Coronary artery (tissue), 2 donors: ENCODE measurements at regions not wholly inside any gene's neighbourhood (a gene's known extent, or its start where the extent isn't known, plus 50 kb on each side); places are given as distances from the start of the nearest gene placed in this dataset.
"Not testable (repeated sequence)": the region's sequence is repeated elsewhere in the genome, so short reads cannot be mapped to it uniquely, and the experiment has no call there.

Experiments
- DNase-seq: peaks from one replicate; pipeline ENCODE4 v3.0.0-alpha.2; 2017; ENCODE audit warnings: low spot score
- H3K27ac ChIP-seq, 2 donors: fragments of 200-600 bp; sonication (generic); one replicate each; pipeline ENCODE4 v1.5.1; 2016 to 2019
- H3K4me3 ChIP-seq: fragments of 200-600 bp; sonication (generic); 2 replicates; pipeline ENCODE4 v1.5.1; 2016; ENCODE audit warnings: mild to moderate bottlenecking, moderate library complexity
- CTCF ChIP-seq: fragments of 200-600 bp; sonication (generic); IDR thresholded peaks from one replicate; pipeline ENCODE4 v1.5.1; 2019; ENCODE audit warnings: antibody characterized with exemption

DNA sequence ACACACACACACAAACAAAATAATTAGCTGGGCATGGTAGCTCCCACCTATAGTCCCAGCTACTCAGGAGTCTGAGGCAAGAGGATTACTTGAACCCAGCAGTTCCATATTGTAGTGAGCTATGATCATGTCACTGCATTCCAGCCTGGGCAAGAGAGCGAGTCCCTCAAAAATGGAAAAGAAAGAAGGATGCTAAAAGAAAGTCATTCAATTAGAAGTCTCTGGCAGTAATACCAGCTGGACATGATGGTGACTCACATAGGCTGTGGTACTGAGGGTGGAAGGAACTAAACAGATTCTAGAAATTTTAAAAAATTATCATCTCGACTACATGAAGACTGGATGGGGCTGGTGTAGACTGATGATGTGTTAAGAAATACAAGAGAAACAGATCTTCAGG, 385.3 kb downstream of the ETV1 start:
- Histone ChIP-seq H3K27ac (no peak overlapping the region), H3K4me3 (no peak overlapping the region)
- TF ChIP-seq CTCF = no peak
- no peak for DNase-seq

DNA sequence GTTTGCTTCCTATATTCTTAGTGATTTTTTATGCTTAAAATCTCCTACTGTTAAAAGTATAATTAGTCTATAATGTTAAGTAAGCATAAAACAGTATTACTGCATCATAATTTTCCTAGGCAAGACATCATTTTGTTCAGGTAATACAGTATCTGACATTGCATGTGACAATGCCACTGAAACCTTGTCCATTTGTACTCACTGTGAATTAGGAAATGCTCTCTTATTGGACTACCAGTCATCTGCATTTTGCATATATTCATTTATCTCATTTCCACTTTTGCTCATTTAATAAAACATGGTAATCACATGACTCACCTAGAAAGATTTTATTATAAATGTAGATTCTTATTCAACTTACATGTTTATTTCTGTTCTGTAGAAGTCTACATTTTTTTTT, 379.1 kb downstream of the ETV1 start:
- no peak for DNase-seq
- Histone ChIP-seq H3K27ac (no peak overlapping the region), H3K4me3 (no peak overlapping the region)
- TF ChIP-seq CTCF = no peak

DNA sequence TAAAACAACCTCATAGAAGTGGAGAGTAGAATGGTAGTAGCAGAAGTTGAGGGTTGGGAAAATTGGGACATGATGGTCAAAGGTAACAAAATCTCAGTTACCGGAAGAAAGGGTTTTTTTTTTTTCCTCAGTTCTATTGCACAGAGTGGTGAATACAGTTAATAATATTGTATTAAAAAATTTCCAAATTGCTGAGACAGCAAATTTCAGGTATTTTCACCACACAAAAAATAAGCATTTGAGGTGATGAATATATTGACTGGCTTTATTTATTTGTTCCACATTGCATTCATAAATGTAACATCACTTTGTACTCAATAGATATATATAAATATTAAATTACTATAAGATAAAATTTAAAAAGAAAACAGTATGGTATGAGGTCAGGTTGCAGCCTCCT, 373.8 kb downstream of the ETV1 start:
- H3K4me3 ChIP-seq = no peak overlapping the region
- DNase-seq = no peak
- no peak overlapping the region for H3K27ac ChIP-seq
- TF ChIP-seq CTCF = no peak

- no peak for DNase-seq
- TF ChIP-seq CTCF = no peak
- H3K4me3 ChIP-seq = no peak overlapping the region
- H3K27ac ChIP-seq = no peak overlapping the region
Measured at GRCh38 chr7:13627455-13627854, 362.0 kb downstream of the ETV1 start.

DNA sequence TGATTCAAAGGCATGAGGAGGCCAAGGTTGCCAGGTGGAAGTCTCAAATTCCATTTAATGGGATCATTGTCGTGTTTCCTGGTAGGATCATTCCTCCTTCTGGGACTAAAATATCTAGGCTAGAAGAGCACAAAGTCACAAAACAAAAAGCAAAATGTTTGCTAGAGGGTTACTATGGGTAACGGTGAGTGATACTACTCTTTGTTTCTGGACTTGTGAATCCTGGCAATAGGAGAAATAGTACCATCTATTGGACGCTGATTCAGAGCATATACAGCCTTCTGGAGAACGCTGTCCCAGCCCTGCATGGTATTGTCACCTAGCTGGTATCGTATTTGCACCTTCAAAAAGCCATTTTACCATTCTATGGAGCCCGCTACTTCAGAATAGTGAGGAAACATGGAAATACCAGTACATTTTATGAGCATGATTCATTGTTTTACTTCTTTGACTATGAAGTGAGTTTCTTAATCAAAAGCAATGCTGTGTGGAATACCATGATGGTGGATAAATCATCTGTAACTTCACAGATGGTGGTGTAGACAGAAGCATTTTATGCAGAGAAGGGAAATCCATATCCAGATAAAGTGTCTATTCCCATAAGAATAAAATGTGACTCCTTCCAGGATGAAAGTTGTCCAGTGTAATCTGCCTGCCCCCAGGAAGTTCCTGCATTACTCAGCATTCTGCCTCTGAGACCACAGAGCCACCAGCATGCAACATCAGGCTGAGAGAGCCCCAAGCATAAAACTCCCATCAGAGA, 361.0 kb downstream of the ETV1 start:
- no peak for TF ChIP-seq CTCF
- no peak for DNase-seq
- Histone ChIP-seq H3K4me3 (no peak overlapping the region), H3K27ac (no peak overlapping the region)

- DNase-seq, H3K4me3 ChIP-seq, H3K27ac ChIP-seq: not testable (repeated sequence)
Measured at GRCh38 chr7:13631207-13632049, 358.0 kb downstream of the ETV1 start.

DNA sequence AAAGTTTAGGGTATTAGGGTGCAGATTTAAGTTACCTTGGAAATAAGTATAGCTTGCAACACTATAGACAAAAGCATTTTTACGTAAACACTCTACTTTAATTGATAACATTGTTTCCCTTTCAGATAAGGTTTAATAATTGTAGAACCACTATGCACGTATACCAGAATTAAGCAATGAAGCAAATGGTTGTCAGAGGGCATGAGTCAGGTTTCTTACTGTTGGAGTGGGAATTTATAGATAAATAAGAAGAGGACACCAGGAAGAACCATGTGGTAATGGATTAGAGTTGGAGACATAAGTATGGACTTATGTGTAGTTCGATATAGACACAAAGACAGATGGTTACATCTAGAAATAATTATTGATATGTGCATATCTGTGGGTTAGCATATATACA, 355.6 kb downstream of the ETV1 start:
- no peak overlapping the region for H3K4me3 ChIP-seq
- H3K27ac ChIP-seq = no peak overlapping the region
- TF ChIP-seq CTCF = no peak
- DNase-seq = no peak
